HEK293 (cell line): ENCODE measurements at regions not wholly inside any gene's neighbourhood (a gene's known extent, or its start where the extent isn't known, plus 50 kb on each side); places are given as distances from the start of the nearest gene placed in this dataset.

Experiments
- CTCF ChIA-PET: fragments of 350-600 bp; formaldehyde crosslinking; extraction: SDS; loops from one replicate; lab custom pipeline; 2021; ENCODE audit warnings: antibody characterized with exemption; lab: Yijun Ruan, JAX
- POLR2A ChIA-PET: fragments of 300-600 bp; formaldehyde crosslinking; extraction: SDS; loops from one replicate; lab custom pipeline; 2020; ENCODE audit warnings: antibody characterized with exemption, inconsistent platforms; lab: Yijun Ruan, JAX
- H3K27ac ChIP-seq: fragments of 200-500 bp; sonication (Bioruptor generic); 2 replicates; pipeline ENCODE4 v1.5.1; 2014; ENCODE audit warnings: low read depth, low read length, control low read depth, inconsistent platforms; ENCODE audit errors: extremely low read depth
- H3K36me3 ChIP-seq, 2 experiments: fragments of 200-500 bp in 1 of 2; sonication (Bioruptor generic) in 1 of 2; 1 replicate in 1 of 2; 2 replicates in 1 of 2; pipeline ENCODE4 v1.5.1; 2014 to 2017; ENCODE audit warnings: inconsistent platforms in 2 of 2, low read length in 2 of 2; ENCODE audit not compliant: control insufficient read depth in 2 of 2, insufficient read depth in 1 of 2
- H3K4me1 ChIP-seq: fragments of 200-500 bp; sonication (Bioruptor generic); 2 replicates; pipeline ENCODE4 v1.5.1; 2014; ENCODE audit warnings: mild to moderate bottlenecking, low read length, inconsistent platforms; ENCODE audit not compliant: control insufficient read depth, insufficient read depth
- H3K4me3 ChIP-seq: 2 replicates; pipeline ENCODE4 v1.5.1; 2011; ENCODE audit warnings: low read depth, mild to moderate bottlenecking, control low read depth, low read length, moderate library complexity
- H3K9me3 ChIP-seq: fragments of 200-500 bp; sonication (Bioruptor generic); 2 replicates; pipeline ENCODE4 v1.5.1; 2014; ENCODE audit warnings: low read depth, low read length, inconsistent platforms; ENCODE audit not compliant: control insufficient read depth, insufficient read depth
- KLF10 ChIP-seq: fragments of 450-650 bp; IDR thresholded peaks from 2 replicates; pipeline ENCODE4 v1.5.1; 2018; ENCODE audit warnings: missing biosample characterization, mild to moderate bottlenecking, missing genetic modification characterization
- PBX3 ChIP-seq: sonication (generic); formaldehyde crosslinking; IDR thresholded peaks from 2 replicates; pipeline ENCODE4 v1.8.1; 2022; ENCODE audit warnings: mild to moderate bottlenecking, moderate library complexity, missing genetic modification reagents
- REPIN1 ChIP-seq: fragments of 450-650 bp; formaldehyde crosslinking; IDR thresholded peaks from 2 replicates; pipeline ENCODE4 v1.5.1; 2017; ENCODE audit warnings: missing biosample characterization, missing genetic modification characterization, low read depth
- ZBTB11 ChIP-seq: fragments of 450-650 bp; formaldehyde crosslinking; conservative IDR thresholded peaks from 2 replicates; pipeline ENCODE4 v1.5.1; 2016; ENCODE audit warnings: low read depth, missing biosample characterization, missing genetic modification characterization
- ZBTB17 ChIP-seq: fragments of 450-650 bp; formaldehyde crosslinking; IDR thresholded peaks from 2 replicates; pipeline ENCODE4 v1.5.1; 2016; ENCODE audit warnings: missing biosample characterization, missing genetic modification characterization
- ZFP41 ChIP-seq: fragments of 450-650 bp; formaldehyde crosslinking; IDR thresholded peaks from 2 replicates; pipeline ENCODE4 v1.5.1; 2016; ENCODE audit warnings: missing biosample characterization, missing genetic modification characterization, borderline replicate concordance
- ZNF266 ChIP-seq: fragments of 450-650 bp; formaldehyde crosslinking; IDR thresholded peaks from 2 replicates; pipeline ENCODE4 v1.5.1; 2016; ENCODE audit warnings: missing biosample characterization, missing genetic modification characterization, low read depth
- ZNF292 ChIP-seq: fragments of 450-650 bp; formaldehyde crosslinking; IDR thresholded peaks from 2 replicates; pipeline ENCODE4 v1.5.1; 2016; ENCODE audit warnings: low read depth, missing biosample characterization, missing genetic modification characterization, borderline replicate concordance
- ZNF488 ChIP-seq: fragments of 450-650 bp; formaldehyde crosslinking; IDR thresholded peaks from 2 replicates; pipeline ENCODE4 v1.5.1; 2016; ENCODE audit warnings: missing biosample characterization, missing genetic modification characterization
- ZNF518A ChIP-seq: fragments of 450-650 bp; formaldehyde crosslinking; conservative IDR thresholded peaks from 2 replicates; pipeline ENCODE4 v1.5.1; 2016; ENCODE audit warnings: low read depth, missing biosample characterization, missing genetic modification characterization
- ZNF555 ChIP-seq: fragments of 450-650 bp; formaldehyde crosslinking; conservative IDR thresholded peaks from 2 replicates; pipeline ENCODE4 v1.5.1; 2017; ENCODE audit warnings: missing biosample characterization, mild to moderate bottlenecking, missing genetic modification characterization, inconsistent platforms
- ZNF585B ChIP-seq: fragments of 450-650 bp; formaldehyde crosslinking; IDR thresholded peaks from 2 replicates; pipeline ENCODE4 v1.5.1; 2016; ENCODE audit warnings: missing biosample characterization, missing genetic modification characterization
- ZNF645 ChIP-seq: fragments of 450-650 bp; formaldehyde crosslinking; IDR thresholded peaks from 2 replicates; pipeline ENCODE4; 2016; ENCODE audit warnings: missing biosample characterization, missing genetic modification characterization
- ZSCAN4 ChIP-seq: fragments of 450-650 bp; formaldehyde crosslinking; IDR thresholded peaks from 2 replicates; pipeline ENCODE4 v1.5.1; 2017; ENCODE audit warnings: missing biosample characterization, missing genetic modification characterization

- TF ChIP-seq ZNF518A (tag by site-specific recombination) (no peak), PBX3 (no peak), ZFP41 (no peak)
Observed at GRCh38 chr3:83235180-83235814, 1473.9 kb upstream of the GBE1 start (continued).

GRCh38 chr3:83233715-83234114 is 1472.3 kb upstream of the GBE1 start:
- no peaks in the 10 kb centered on the region for H3K4me1 ChIP-seq
- POLR2A ChIA-PET = no interaction called here
- no peak overlapping the region for H3K27ac ChIP-seq
- no peaks in the 10 kb centered on the region for H3K36me3 ChIP-seq
- no peak overlapping the region for H3K4me3 ChIP-seq
- CTCF ChIA-PET = no interaction called here
- no peak for TF ChIP-seq ZNF266 (tag by site-specific recombination)
- TF ChIP-seq ZNF585B = no peak
- TF ChIP-seq KLF10 (tag by site-specific recombination) = no peak
- TF ChIP-seq ZBTB11 (tag by site-specific recombination) = no peak
- TF ChIP-seq ZSCAN4 = no peak
- no peak for TF ChIP-seq REPIN1
- no peak for TF ChIP-seq ZNF555
- TF ChIP-seq ZBTB17 (tag by site-specific recombination) = no peak
- no peak for TF ChIP-seq ZNF292
- no peak for TF ChIP-seq ZNF488 (tag by site-specific recombination)
- no peak for TF ChIP-seq ZNF645 (tag by site-specific recombination)
- TF ChIP-seq, all 188 proteins: peak for 0
- no peaks in the 10 kb centered on the region for H3K9me3 ChIP-seq
